ENCODE measurements at regions not wholly inside any gene's neighbourhood (a gene's known extent, or its start where the extent isn't known, plus 50 kb on each side); places are given as distances from the start of the nearest gene placed in this dataset.

GRCh38 chr14:71815110-71815509 is 117.1 kb upstream of the RGS6 start:
- H3K4me2 ChIP-seq = no peak overlapping the region
- H3K27ac ChIP-seq (ENCODE audit: low read depth) = no peak overlapping the region
- H3K4me1 ChIP-seq (ENCODE audit: insufficient read depth) = peaks cover 10% of the 10 kb centered on the region; the same call in 1 of the 2 replicates
- H3K27ac Mint-ChIP-seq = no peak overlapping the region
- H3K4me1 Mint-ChIP-seq = peaks cover 15% of the 10 kb centered on the region
- no peaks in the 10 kb centered on the region for H3F3A ChIP-seq (replicated peaks; ENCODE audit: low read depth)
- DNase-seq (ENCODE audit: low spot score) (no peak), ATAC-seq (no peak)
- H3K9me2 ChIP-seq (ENCODE audit: insufficient read depth) = peaks cover 8% of the 10 kb centered on the region; the same call in 1 of the 2 replicates
- no peak overlapping the region for H3K4me3 ChIP-seq
- H3K36me3 ChIP-seq (ENCODE audit: insufficient read depth) = no peaks in the 10 kb centered on the region
- peaks cover under 1% of the 10 kb centered on the region for H3K27me3 Mint-ChIP-seq (ENCODE audit: insufficient read depth, low read depth, poor library complexity)
- no peak for TF ChIP-seq CTCF (conservative IDR thresholded peaks at IDR 0.05; ENCODE audit: low read depth in 2 of 2)
- no peak for TF ChIP-seq STAT1 (IDR thresholded peaks at IDR 0.05; ENCODE audit: unreplicated experiment)
- TF ChIP-seq ETS1 (IDR thresholded peaks at IDR 0.05) = no peak
- TF ChIP-seq JUNB (IDR thresholded peaks at IDR 0.05; ENCODE audit: unreplicated experiment) = no peak
- no peak for TF ChIP-seq POLR2AphosphoS5 (IDR thresholded peaks at IDR 0.05; ENCODE audit: low read depth)
- TF ChIP-seq REST (IDR thresholded peaks at IDR 0.05; ENCODE audit: unreplicated experiment) = no peak
- no peak for TF ChIP-seq EZH2phosphoT487 (IDR thresholded peaks at IDR 0.05; ENCODE audit: unreplicated experiment)
- TF ChIP-seq ZNF331 (CRISPR knock-in tag; IDR thresholded peaks at IDR 0.05; ENCODE audit: low read depth) = no peak
- TF ChIP-seq ZNF462 (CRISPR knock-in tag; IDR thresholded peaks at IDR 0.05) = no peak
- H3K9me3 Mint-ChIP-seq = peaks cover 7% of the 10 kb centered on the region; the same call in 2 of the 3 replicates
- no peaks in the 10 kb centered on the region for H3K79me2 ChIP-seq (replicated peaks; ENCODE audit: insufficient read depth)
- H3K4me3 Mint-ChIP-seq = no peak overlapping the region
- no peaks in the 10 kb centered on the region for H3K27me3 ChIP-seq (ENCODE audit: insufficient read depth)
- no peak overlapping the region for H2AFZ ChIP-seq
- H4K20me1 ChIP-seq (replicated peaks; ENCODE audit: insufficient read depth) = no peaks in the 10 kb centered on the region
- H3K36me3 Mint-ChIP-seq (ENCODE audit: low read depth) = no peaks in the 10 kb centered on the region

Data from GM23338 (cell line).